HPDE6-E6E7 (cell line): ENCODE measurements at regions not wholly inside any gene's neighbourhood (a gene's known extent, or its start where the extent isn't known, plus 50 kb on each side); places are given as distances from the start of the nearest gene placed in this dataset.
"Not testable (repeated sequence)": the region's sequence is repeated elsewhere in the genome, so short reads cannot be mapped to it uniquely, and the experiment has no call there.

ENCODE experiments used
- DNase-seq: peaks from one replicate; pipeline ENCODE4 v3.0.0; 2011; ENCODE audit warnings: missing footprints; ENCODE audit errors: extremely low spot score

DNA sequence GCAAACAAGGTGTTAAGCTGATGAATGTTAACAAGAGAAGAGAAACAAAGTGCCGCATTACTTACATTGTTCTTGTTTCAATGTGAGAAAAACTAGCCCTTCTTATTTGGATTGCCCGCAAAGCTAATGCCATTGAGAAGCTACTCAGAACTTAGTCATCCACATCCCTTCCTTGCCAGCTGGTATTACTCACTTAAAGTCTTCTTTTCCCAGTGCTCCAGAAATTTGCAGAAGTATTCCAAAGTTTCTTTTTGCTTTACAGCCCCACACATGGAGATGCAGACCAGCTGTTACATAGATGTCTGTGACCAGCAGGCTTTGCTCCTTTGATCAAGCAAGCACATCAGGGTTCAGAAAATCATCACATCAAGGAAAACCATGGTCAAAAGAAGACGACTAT lies 529.0 kb downstream of the TBC1D32 start:
- peak; percentile 9 for DNase-seq

DNA sequence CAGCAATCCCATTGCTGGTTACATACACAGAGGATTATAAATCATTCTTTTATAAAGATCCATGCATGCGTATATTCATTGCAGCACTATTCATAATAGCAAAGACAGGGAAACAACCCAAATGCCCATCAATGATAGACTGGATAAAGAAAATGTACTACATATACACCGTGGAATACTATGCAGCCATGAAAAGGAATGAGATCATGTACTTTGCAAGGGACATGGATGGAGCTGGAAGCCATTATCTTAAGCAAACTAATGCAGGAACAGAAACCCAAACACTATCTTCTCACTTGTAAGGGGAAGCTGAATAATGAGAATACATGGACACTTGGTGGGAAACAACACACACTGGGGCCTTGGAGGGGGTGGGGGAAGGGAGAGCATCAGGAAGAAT lies 529.7 kb downstream of the TBC1D32 start:
- no peak for DNase-seq

DNA sequence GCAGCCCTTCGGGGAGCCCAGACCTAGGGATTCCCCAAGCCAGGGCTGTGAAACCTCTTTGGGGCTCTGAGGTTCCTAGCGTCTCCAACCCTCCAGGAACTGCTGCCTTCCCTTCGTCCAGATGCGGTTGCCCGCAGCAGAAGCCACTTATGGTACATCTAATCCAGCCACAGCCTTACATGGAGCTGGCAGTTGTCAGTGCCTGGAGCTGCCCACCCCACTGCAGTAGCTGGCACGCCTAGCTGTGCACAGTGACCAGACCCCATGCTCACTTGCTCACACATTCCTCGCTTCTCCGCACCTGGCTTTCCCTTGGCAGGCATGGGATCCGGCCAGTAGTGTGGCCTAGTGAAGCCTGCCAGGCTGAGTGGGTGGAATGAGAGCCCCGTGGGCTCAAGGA lies 547.6 kb downstream of the TBC1D32 start:
- no peak for DNase-seq

DNA sequence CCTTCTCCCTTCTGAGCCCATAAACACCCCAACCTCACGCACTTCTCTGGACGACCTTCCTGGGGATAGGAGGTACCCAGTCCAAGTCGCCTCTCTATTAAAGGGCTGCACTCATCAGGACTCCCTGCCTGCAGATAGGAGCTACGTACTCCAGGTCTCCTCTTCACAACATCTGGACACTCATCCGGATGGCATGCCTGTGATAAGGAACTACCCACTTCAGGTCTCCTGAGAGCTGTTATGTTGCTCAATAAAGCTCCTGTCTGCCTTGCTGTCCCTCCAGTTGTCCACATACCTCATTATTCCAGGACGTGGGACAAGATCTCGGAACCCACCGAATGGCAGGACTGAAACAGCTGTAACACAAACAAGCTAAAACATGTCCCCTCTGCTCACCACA lies 548.0 kb downstream of the TBC1D32 start:
- DNase-seq, result no peak

DNA sequence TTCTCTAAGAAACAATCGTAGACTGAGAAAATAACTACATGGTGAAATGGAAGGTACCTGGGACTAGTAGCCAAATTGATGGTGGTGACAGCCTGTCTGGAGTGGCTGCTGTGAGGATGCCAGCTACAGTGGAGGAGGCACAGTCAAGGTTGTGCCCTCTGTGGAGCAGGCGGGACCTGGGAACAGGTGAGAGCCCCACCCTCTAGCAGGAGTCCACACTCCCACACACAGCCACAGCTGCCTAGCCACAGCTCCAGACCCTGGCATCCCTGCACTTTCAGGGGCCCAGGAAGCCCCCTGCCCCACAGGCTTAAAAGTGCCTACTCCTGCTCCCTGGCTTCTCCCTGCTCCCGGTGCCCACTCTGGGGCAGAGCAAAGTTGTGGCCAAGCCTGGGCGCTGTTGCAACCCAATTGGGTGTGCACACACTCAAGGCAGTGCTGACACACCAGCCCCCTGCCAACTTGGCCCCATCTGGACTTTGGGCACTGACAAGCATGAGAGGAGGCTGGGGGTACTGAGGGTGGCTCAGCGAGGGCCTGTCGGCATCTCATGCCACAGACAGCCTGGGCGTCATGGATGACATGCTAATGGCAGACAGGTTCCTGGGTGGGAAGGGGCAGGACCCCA lies 548.7 kb downstream of the TBC1D32 start:
- DNase-seq, result no peak

DNA sequence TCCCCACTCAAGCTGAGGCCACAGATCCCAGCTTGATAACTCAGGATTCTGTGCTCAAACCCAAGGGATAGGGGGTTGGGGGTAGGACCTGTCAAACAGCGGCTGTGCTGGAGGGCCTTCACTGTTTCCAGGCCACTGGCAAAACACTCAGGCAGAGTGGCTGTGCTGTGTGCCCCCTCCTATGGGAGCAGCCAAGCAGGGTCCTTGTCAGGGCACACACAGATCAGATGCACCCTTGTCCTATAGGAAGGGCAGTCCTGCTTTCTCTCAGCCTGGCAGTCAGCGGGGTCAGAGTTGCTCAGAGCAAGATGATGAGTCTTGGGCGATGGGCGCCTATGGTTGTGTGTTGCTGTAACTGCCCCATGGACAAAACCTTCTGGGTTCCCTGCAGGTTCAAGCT lies 554.8 kb downstream of the TBC1D32 start:
- no peak for DNase-seq

DNA sequence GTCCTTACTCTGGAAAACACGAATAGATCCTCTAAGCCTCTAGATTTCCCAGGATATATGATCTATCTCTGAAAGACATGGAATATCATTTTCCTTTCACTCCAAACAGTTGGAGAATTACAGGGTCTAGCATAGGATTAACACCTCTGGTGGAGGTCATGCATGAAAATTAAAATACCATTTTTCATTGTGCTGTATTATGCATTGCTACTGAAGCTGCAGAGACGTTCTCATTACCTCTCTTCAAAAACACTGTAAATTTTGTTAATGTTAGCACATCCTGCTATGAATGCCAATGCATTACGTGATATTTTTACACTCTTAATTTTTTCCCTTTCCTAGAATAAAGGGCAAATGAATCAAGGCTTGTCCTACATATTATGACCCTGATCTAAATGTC lies 558.6 kb downstream of the TBC1D32 start:
- no peak for DNase-seq

DNA sequence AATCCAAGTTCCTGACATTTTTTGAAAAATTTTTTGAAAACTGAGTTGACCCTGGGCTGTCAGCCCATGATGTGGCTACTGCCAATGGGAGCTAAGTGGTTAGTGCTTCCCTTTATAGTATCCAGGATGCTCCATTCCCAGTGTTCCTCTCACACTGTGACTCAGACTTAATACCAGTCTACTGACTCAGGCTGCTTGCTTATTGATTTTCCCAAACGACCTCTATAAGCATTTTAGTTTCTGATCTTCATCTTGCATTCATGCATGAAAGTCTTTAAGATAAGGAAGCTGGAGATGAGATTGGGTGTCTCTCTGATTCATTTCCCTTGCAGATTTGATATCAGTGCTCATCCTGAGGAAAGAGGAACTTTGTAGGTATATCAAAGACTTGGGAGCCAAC lies 560.0 kb downstream of the TBC1D32 start:
- DNase-seq, result no peak

DNA sequence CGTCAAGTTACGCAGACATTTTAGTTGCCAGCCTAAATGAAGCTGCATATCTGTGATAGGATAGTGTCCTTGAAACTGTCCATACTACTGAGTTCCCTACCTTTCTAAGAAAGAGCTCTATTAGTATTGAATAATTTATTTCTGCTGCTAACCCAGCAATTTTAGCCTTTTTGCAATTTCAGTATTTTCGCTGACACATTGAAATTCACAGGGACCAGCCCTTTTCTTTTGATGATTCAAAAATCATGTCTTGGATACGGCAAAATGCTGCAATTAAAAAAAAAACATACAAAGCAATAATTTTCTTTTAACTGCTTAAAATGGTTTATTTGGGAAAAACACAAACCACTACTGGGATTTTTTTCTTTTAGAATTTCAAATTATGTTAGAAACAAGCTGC lies 563.3 kb downstream of the TBC1D32 start:
- no peak for DNase-seq

DNA sequence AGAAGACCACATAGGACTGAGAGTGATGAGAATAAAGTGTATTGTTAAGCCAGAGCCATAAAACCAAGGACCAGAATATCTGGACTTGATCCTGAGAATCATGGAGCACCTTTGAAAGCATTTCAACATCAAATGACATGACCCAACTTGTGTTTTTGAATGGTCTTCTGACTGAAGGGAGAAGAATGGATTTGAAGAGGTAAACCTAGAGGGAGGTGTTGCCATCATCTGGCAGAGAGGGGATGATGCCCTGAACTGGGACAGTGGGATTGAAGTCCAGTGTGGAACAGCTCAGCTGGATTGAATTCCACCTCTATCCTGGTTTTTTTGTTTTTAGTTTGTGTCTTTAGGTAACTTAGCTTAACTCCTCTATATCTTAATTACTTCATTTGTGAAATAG lies 570.0 kb downstream of the TBC1D32 start:
- peak; percentile 31 for DNase-seq

DNA sequence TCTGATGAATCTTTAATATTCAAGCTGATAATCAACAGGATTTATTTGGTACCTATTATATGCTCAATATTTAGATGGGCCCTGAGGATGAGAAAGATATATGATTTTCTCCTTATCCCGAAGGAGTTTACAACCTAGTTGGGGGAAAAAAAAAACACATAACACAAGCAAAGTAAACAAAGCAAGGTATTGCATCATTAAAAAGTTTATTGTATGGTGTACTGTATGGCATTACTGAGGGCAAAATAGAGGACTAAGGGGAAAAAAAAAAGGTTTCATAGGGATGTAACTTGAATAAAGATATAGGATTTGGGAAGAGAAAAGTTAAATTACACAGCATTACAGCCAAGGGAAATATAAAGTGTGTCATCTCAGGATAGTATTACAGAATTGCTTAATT lies 574.7 kb downstream of the TBC1D32 start:
- no peak for DNase-seq

DNA sequence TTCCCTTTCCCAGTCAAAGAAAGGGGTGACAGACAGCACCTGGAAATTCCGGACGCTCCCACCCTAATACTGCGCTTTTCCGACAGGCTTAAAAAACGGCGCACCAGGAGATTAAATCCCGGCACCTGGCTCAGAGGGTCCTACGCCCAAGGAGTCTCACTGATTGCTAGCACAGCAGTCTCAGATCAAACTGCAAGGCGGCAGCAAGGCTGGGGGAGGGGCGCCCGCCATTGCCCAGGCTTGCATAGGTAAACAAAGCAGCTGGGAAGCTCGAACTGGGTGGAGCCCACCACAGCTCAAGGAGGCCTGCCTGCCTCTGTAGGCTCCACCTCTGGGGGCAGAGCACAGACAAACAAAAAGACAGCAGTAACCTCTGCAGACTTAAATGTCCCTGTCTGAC lies 585.7 kb downstream of the TBC1D32 start:
- not testable (repeated sequence) for DNase-seq

DNA sequence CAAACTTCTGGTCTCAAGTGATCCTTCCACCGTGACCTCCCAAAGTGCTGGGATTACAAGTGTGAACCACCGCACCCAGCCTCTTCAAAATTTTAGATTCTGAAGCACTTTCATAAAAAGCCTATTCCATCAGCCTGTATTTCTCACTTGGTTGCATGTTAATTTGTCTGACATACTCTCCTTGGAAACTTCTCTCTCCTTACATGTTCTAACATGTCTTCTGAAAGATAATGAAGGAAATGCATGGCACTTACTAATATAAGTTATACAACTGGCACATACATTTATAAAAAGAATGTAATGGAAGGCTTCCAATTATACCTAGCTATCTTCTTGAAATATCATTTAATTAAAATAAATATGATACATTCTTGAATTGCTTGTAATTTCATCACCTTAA lies 597.5 kb downstream of the TBC1D32 start:
- DNase-seq, result peak; percentile 16

DNA sequence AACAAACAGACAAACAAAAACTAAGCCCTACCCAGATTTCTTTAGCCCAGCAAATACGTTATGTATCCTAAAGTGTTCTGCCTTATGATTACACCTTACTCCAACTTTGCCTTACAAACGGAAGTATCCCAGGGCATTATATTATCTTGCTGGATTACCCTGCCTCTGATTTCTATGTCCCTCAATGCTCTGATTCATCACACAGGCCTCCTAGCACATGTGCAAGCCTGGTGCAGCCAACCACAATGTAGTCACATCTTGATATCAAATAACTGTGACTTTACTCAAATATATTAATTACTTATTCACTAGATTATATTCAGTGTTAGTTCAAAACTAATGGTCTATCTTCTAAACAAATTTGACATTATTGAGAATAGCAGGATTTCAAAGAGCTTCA lies 598.6 kb downstream of the TBC1D32 start:
- peak; percentile 33 for DNase-seq

DNA sequence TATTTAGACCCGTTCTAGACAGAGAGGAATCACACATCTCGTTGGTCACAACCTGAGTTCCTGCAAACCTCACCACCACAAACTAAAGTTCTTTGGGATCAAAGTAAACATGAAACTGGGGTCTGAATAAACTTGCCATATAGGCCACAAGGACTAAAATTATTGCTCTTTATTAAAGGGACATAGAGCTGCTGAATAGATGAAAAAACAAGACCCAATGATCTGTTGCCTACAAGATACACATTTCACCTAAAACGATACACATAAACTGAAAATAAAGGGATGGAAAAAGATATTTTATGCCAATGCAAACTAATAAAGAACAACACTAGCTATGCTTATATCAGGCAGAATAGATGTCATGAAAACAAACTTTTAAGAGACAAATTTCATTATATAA lies 623.0 kb downstream of the TBC1D32 start:
- no peak for DNase-seq

DNA sequence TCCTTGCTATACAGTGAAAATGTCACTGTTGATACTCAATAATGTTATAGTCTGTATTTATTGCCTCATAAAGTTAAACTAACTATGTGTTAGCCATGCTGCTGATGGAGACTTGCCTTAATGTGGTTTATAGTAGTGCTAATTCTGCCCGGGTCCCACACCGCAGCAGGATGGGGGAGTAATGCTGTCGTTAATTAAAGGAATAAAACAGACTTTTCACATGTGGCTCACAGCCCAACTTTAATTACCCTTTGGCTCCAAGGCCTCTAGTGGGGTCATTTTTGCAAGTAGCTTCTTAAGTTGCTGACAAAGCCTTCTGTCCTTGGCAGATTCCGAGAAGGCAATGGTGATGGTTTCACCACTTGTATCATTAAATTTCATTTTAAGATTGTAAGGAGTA lies 634.3 kb downstream of the TBC1D32 start:
- no peak for DNase-seq

DNA sequence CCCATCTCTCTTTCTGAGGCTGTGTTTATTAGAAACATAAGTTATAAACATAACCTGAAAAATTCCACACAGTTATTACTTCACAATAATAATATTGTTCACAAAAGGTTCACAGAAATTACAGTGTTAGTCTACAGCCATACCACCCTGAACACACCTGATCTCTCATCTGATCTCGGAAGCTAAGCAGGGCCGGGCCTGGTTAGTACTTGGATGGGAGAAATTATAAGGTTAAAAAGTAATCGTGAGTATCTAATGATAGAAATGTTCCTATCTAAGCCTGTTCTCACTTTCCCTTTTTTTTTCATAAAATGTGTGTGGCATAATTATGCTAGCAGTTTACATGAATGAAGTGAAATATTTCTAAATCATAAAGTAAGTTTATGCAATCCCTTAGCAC lies 647.8 kb downstream of the TBC1D32 start:
- no peak for DNase-seq

DNA sequence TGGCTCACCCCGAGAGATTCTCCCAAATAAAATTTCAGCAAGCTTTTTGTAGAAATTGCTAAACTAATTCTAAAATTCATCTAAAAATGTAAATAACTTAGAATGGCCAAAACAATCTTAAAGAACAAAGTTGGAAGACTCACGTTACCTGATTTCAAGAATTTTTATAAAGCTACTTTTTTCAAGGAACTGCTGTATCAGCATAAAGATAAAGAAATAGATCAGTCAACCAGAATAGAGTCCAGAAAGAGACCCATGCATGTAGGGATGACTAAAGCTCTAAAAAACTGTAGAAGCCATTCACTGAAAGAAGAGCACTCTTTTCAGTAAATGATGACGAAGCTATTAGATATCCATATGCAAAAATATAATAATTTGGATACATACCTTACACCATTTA lies 652.1 kb downstream of the TBC1D32 start:
- no peak for DNase-seq

DNA sequence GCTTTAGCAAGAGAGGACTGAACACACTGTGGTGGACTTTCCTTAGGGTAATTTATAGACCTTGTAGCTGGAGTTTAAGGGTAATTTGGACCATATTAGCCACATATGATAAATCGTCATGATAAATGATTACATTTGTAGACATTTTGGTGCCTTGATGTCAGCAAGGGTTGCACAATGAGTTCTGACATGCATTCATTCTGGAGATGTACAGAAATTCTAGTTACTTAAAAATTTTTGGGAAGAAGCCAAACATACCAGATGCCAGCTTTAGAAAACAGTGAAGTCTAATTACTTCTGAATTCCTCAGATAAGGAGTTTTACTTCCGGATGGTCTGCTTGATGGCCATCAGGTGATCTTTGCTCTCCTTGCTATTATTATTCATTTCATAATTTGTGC lies 653.1 kb downstream of the TBC1D32 start:
- no peak for DNase-seq

DNA sequence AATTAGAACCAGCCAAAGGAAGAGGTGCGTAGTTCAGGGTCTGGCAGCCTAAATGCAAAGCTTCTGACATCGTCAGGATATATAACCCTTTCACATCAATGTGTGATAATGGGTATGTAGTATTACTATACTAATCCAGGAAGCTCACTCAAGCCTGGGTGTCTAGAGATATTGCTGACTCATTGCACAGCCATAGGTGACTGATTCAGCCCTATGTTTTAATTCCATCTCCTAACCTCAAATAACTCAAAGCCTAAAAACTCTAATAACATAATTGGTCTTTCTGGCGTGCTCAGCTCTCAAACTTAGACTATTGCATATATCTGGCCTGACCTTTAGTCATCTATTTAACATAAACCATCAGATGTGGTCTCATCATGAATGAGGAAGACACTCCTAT lies 658.4 kb downstream of the TBC1D32 start:
- no peak for DNase-seq

DNA sequence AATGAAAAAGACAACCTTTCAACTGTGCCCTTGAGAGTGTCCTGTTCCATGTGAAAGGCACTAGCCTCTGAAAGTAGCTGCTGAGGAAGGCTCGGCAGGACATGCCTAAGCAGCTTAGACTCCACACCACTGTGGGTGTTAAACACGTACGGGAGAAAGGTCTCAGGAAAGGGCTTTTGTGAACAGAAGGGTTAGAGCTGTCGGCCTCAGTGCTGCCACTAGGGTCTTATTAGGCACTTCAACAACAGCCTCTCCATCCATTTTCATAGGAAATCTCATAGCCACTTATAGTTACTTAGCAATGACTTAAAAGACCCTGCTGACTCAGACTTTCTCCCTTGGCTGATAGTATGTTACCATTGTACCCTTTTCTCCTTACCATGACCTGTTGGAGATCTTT lies 662.8 kb downstream of the TBC1D32 start:
- DNase-seq, result no peak

DNA sequence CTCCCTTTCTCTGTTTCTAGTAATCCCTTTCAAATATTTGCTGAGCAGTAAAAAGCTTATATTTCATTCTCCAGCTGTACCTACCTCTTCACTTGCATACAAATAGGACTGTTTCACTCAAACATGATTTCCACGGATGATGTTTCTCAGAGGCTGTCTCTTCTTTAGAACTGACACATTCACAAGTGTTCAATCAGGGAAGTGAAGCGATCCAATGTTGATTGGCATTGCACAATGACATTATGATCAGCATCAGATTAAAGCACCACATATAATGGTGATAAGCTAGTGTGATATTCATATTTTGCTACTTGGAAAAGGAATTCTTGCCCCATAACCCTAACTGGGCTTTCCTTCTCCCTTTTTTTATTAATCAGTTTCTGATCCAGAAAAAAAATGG lies 681.8 kb downstream of the TBC1D32 start:
- DNase-seq, result no peak

DNA sequence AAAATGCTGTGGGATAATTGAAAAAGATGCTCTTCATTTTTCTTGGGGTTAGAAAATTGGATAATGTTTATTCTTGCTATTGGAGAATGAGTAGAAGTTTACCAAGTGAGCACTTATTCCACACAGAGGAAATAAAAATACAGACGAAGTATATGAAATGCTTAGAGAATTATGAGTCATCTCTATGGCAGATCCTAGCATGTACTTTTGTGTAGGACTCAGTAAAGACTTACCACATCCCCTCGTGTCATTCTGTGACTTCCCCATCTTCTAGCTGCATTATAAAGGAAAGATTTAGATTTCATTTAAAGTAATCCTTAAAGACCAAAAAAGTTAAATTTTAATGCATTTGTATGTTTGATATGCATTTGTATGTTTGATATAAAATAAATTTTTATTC lies 685.6 kb downstream of the TBC1D32 start:
- peak; percentile 32 for DNase-seq

DNA sequence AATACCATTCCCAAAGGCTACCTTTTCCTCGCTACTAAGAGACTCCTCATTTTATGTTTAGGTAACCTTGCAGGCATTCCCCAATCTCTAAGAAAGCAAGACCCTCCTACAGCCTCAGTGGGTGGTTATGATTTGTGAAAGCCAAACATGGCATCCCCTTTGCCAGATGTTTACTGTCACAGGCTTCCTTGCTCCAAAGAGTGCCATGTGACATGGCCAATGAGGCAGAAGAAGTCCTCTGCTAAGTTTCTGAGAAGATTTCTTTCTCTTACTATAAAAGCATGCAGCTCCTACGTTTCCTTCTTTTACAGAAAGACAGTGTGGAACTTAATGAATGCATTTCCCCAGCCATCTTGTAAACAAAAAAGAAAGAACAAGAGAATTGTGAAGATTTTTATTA lies 688.2 kb downstream of the TBC1D32 start:
- DNase-seq, result no peak

DNA sequence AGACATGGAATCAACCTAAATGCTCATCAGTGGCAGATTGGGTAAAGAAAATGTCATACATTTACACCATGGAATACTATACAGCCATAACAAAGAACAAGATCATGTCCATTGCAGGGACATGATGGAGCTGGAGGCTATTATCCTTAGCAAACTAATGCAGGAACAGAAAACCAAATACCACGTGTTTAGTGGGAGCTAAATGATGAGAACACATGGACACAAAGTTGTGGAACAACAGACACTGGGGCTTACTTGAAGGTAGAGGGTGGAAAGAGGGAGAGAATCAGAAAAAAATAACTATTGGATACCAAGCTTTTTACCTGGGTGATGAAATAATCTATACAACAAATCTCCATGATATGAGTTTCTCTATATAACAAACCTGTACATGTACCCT lies 701.3 kb downstream of the TBC1D32 start:
- no peak for DNase-seq
